ENCODE measurements at regions not wholly inside any gene's neighbourhood (a gene's known extent, or its start where the extent isn't known, plus 50 kb on each side); places are given as distances from the start of the nearest gene placed in this dataset.

DNA sequence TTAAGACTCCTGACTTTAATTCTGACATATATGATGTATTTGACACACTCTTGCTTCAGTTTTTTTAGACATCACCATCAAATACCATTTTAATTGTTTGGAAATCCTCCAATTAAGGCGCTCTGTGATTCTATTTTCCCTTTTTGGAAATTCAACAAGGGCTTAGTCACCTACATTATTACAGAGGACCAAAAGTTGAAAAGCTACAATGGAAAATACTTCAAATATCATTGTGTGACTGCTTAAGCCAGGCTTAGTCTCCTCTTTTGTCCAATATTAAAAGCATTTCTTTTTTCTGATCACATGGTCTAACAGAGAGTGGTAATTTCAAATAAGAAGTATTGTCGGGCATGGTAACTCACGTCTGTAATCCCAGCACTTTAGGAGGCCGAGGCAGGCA lies 160.3 kb downstream of the CEMIP2 start:
- TF ChIP-seq, protein P1, sequence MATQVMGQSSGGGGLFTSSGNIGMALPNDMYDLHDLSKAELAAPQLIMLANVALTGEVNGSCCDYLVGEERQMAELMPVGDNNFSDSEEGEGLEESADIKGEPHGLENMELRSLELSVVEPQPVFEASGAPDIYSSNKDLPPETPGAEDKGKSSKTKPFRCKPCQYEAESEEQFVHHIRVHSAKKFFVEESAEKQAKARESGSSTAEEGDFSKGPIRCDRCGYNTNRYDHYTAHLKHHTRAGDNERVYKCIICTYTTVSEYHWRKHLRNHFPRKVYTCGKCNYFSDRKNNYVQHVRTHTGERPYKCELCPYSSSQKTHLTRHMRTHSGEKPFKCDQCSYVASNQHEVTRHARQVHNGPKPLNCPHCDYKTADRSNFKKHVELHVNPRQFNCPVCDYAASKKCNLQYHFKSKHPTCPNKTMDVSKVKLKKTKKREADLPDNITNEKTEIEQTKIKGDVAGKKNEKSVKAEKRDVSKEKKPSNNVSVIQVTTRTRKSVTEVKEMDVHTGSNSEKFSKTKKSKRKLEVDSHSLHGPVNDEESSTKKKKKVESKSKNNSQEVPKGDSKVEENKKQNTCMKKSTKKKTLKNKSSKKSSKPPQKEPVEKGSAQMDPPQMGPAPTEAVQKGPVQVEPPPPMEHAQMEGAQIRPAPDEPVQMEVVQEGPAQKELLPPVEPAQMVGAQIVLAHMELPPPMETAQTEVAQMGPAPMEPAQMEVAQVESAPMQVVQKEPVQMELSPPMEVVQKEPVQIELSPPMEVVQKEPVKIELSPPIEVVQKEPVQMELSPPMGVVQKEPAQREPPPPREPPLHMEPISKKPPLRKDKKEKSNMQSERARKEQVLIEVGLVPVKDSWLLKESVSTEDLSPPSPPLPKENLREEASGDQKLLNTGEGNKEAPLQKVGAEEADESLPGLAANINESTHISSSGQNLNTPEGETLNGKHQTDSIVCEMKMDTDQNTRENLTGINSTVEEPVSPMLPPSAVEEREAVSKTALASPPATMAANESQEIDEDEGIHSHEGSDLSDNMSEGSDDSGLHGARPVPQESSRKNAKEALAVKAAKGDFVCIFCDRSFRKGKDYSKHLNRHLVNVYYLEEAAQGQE (IDR thresholded peaks at IDR 0.05; ENCODE audit: insufficient read depth in 1 of 2, low read depth in 2 of 2, low read length in 2 of 2) = no peak
- TF ChIP-seq SIN3A (IDR thresholded peaks at IDR 0.05; ENCODE audit: borderline replicate concordance, insufficient read depth, low read length) = no peak
- no peak for TF ChIP-seq FOXP2 (optimal IDR thresholded peaks at IDR 0.05; ENCODE audit: borderline replicate concordance, extremely low read depth, extremely low read length, insufficient read depth)
- no peak for TF ChIP-seq POLR2AphosphoS5 (IDR thresholded peaks at IDR 0.05; ENCODE audit: low read depth, low read length)
- TF ChIP-seq TAF1 (IDR thresholded peaks at IDR 0.05; ENCODE audit: borderline replicate concordance, insufficient read depth, low read length) = no peak

DNA sequence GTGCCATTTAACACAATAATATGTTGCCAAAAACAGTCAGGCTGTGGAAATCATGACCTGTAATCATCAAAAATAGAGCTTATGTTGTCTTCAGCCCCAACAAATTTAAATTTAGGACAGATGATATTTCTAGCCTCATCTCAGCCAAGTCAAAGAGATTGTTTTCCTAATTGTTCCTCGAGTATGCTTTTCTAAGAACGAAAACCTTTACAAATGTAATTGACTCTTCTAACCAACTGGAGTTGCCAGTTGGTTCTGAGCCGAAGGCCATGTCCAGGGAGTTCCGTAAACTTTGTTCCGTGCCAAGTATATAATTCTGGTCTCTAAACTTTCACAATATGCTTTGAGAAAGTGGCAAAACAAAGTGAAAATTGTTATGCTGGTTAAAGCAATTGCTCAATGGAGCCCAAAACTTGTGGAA lies 160.8 kb downstream of the CEMIP2 start:
- TF ChIP-seq SIN3A (IDR thresholded peaks at IDR 0.05; ENCODE audit: borderline replicate concordance, insufficient read depth, low read length) (no peak), FOXP2 (optimal IDR thresholded peaks at IDR 0.05; ENCODE audit: borderline replicate concordance, extremely low read depth, extremely low read length, insufficient read depth) (no peak), POLR2AphosphoS5 (IDR thresholded peaks at IDR 0.05; ENCODE audit: low read depth, low read length) (no peak), TAF1 (IDR thresholded peaks at IDR 0.05; ENCODE audit: borderline replicate concordance, insufficient read depth, low read length) (no peak)
- TF ChIP-seq, protein P1 (IDR thresholded peaks at IDR 0.05; ENCODE audit: insufficient read depth in 1 of 2, low read depth in 2 of 2, low read length in 2 of 2) = no peak

GRCh38 chr9:71604197-71605063 lies 163.9 kb downstream of the CEMIP2 start:
- TF ChIP-seq POLR2AphosphoS5 (IDR thresholded peaks at IDR 0.05; ENCODE audit: low read depth, low read length) (no peak), TAF1 (IDR thresholded peaks at IDR 0.05; ENCODE audit: borderline replicate concordance, insufficient read depth, low read length) (no peak), SIN3A (IDR thresholded peaks at IDR 0.05; ENCODE audit: borderline replicate concordance, insufficient read depth, low read length) (no peak), FOXP2 (optimal IDR thresholded peaks at IDR 0.05; ENCODE audit: borderline replicate concordance, extremely low read depth, extremely low read length, insufficient read depth) (no peak)
- TF ChIP-seq, protein P1 (IDR thresholded peaks at IDR 0.05; ENCODE audit: insufficient read depth in 1 of 2, low read depth in 2 of 2, low read length in 2 of 2) = no peak

GRCh38 chr9:71602652-71603051 lies 165.7 kb downstream of the CEMIP2 start:
- no peak for TF ChIP-seq TAF1 (IDR thresholded peaks at IDR 0.05; ENCODE audit: borderline replicate concordance, insufficient read depth, low read length)
- TF ChIP-seq, protein P1 (IDR thresholded peaks at IDR 0.05; ENCODE audit: insufficient read depth in 1 of 2, low read depth in 2 of 2, low read length in 2 of 2) = no peak
- TF ChIP-seq POLR2AphosphoS5 (IDR thresholded peaks at IDR 0.05; ENCODE audit: low read depth, low read length) = no peak
- no peak for TF ChIP-seq SIN3A (IDR thresholded peaks at IDR 0.05; ENCODE audit: borderline replicate concordance, insufficient read depth, low read length)
- TF ChIP-seq FOXP2 (optimal IDR thresholded peaks at IDR 0.05; ENCODE audit: borderline replicate concordance, extremely low read depth, extremely low read length, insufficient read depth) = no peak

All from PFSK-1 (cell line).